ENCODE measurements at regions not wholly inside any gene's neighbourhood (a gene's known extent, or its start where the extent isn't known, plus 50 kb on each side); places are given as distances from the start of the nearest gene placed in this dataset.

DNA sequence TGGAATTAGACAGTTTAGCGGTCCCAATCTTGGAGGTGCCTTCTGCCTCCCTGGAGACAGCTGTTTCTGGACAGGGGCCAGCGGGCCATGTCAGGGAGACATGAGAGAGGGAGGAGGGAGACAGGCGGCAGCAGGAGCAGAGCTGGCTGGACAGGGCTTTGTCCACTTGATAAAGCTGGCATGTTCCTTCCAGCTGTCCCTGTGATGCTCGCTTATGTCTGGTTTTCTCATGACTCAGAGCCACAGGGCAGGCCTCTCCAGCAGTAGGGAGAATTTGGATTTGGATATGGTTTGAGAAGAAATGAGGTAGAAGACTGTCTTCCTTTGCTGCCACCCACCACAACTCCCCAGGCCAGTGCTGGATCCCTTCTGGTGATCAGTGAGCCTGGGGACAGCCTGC lies 51.7 kb upstream of the SORCS3 start:
- TF ChIP-seq NRF1 (conservative IDR thresholded peaks at IDR 0.05; ENCODE audit: low read depth, low read length) (no peak), CHD2 (IDR thresholded peaks at IDR 0.05; ENCODE audit: borderline replicate concordance, low read depth, low read length) (no peak), EP300 (IDR thresholded peaks at IDR 0.05; ENCODE audit: borderline replicate concordance in 1 of 2, control insufficient read depth in 1 of 2, low read depth in 2 of 2, low read length in 2 of 2) (no peak), EZH2 (IDR thresholded peaks at IDR 0.05; ENCODE audit: borderline replicate concordance, control insufficient read depth, low read depth, low read length) (no peak), MTA2 (IDR thresholded peaks at IDR 0.05; ENCODE audit: low read depth) (no peak), TAF1 (IDR thresholded peaks at IDR 0.05; ENCODE audit: borderline replicate concordance, low read depth, low read length) (no peak), CHD4 (IDR thresholded peaks at IDR 0.05) (no peak), RELA (IDR thresholded peaks at IDR 0.05; ENCODE audit: borderline replicate concordance, partially characterized antibody) (no peak), CEBPB (IDR thresholded peaks at IDR 0.05; ENCODE audit: borderline replicate concordance in 1 of 2, low read depth in 2 of 2, low read length in 2 of 2) (no peak), KDM1A (IDR thresholded peaks at IDR 0.05; ENCODE audit: borderline replicate concordance) (no peak)
- TF ChIP-seq, protein P1, sequence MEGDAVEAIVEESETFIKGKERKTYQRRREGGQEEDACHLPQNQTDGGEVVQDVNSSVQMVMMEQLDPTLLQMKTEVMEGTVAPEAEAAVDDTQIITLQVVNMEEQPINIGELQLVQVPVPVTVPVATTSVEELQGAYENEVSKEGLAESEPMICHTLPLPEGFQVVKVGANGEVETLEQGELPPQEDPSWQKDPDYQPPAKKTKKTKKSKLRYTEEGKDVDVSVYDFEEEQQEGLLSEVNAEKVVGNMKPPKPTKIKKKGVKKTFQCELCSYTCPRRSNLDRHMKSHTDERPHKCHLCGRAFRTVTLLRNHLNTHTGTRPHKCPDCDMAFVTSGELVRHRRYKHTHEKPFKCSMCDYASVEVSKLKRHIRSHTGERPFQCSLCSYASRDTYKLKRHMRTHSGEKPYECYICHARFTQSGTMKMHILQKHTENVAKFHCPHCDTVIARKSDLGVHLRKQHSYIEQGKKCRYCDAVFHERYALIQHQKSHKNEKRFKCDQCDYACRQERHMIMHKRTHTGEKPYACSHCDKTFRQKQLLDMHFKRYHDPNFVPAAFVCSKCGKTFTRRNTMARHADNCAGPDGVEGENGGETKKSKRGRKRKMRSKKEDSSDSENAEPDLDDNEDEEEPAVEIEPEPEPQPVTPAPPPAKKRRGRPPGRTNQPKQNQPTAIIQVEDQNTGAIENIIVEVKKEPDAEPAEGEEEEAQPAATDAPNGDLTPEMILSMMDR (IDR thresholded peaks at IDR 0.05 in 2 of 3, conservative IDR thresholded peaks at IDR 0.05 in 1 of 3; ENCODE audit: control insufficient read depth in 2 of 3, extremely low read depth in 1 of 3, insufficient read depth in 1 of 3, low read depth in 3 of 3, low read length in 3 of 3), result no peak
- TF ChIP-seq, protein P2, sequence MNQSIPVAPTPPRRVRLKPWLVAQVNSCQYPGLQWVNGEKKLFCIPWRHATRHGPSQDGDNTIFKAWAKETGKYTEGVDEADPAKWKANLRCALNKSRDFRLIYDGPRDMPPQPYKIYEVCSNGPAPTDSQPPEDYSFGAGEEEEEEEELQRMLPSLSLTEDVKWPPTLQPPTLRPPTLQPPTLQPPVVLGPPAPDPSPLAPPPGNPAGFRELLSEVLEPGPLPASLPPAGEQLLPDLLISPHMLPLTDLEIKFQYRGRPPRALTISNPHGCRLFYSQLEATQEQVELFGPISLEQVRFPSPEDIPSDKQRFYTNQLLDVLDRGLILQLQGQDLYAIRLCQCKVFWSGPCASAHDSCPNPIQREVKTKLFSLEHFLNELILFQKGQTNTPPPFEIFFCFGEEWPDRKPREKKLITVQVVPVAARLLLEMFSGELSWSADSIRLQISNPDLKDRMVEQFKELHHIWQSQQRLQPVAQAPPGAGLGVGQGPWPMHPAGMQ (IDR thresholded peaks at IDR 0.05; ENCODE audit: borderline replicate concordance), result no peak

Measured in GM12878 (cell line).